HFF-Myc (cell line): ENCODE measurements at regions not wholly inside any gene's neighbourhood (a gene's known extent, or its start where the extent isn't known, plus 50 kb on each side); places are given as distances from the start of the nearest gene placed in this dataset.

Experiments
- DNase-seq: peaks from one replicate; pipeline ENCODE4 v3.0.0-alpha.2; 2011; ENCODE audit warnings: low read depth; ENCODE audit errors: extremely low read depth
- H3K4me3 ChIP-seq: replicated peaks from 2 replicates; pipeline ENCODE4 v1.5.1; 2011; ENCODE audit warnings: low read depth, mild to moderate bottlenecking, control low read depth, low read length
- TF ChIP-seq, protein P1 (sequence below): IDR thresholded peaks from 2 replicates; pipeline ENCODE4 v1.5.1; 2012; ENCODE audit warnings: mild to moderate bottlenecking, low read depth, low read length, control low read depth; ENCODE audit errors: missing control alignments

DNA sequence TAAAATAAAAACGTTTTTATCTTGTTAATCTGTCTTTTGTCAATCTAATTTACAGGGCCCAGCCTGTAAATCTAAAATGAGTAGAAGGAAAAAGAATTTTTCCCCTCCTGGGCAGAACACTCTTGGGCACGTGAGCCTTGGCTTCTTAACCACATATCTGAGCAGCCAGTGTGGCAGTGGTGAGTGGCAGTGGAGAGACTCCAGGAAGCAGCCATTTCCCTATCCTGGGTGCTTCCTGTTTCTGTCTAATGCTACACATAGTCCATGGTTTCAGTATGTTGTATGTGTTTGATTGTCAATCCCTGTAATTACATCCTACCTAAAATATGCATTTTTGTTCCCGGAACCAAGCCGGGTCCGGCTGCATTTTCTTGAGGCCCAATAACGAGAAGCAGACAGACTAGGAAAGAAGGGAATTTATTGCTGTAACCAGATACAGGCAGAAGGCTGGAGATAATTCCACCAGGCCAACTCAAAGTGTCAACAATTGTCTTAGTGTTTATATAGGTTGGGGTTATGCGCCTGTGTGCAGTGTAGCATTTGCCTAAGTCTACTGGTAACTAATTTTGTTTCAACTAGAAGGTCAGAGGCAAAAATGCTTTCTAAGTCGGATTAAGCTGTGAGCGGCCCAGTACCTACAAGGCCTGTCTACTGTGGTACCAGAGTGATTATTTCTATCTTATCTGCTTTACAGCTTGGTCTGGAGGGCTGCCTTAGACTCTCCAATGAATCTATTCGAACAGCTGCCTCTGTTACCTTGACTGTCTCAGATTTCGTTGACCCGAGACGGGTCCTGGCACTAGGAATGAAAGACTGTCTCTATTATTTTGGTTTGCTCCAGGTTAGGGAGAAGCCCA, 82.4 kb upstream of the RESF1 start:
- H3K4me3 ChIP-seq, result no peak overlapping the region
- no peak for DNase-seq
- TF ChIP-seq, protein P1, sequence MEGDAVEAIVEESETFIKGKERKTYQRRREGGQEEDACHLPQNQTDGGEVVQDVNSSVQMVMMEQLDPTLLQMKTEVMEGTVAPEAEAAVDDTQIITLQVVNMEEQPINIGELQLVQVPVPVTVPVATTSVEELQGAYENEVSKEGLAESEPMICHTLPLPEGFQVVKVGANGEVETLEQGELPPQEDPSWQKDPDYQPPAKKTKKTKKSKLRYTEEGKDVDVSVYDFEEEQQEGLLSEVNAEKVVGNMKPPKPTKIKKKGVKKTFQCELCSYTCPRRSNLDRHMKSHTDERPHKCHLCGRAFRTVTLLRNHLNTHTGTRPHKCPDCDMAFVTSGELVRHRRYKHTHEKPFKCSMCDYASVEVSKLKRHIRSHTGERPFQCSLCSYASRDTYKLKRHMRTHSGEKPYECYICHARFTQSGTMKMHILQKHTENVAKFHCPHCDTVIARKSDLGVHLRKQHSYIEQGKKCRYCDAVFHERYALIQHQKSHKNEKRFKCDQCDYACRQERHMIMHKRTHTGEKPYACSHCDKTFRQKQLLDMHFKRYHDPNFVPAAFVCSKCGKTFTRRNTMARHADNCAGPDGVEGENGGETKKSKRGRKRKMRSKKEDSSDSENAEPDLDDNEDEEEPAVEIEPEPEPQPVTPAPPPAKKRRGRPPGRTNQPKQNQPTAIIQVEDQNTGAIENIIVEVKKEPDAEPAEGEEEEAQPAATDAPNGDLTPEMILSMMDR, result no peak

- TF ChIP-seq, protein P1, result no peak
These were observed 83.6 kb upstream of the RESF1 start for GRCh38 chr12:31875609-31875964.

GRCh38 chr12:31874961-31875608, 84.1 kb upstream of the RESF1 start:
- DNase-seq, result peak; percentile 79
- TF ChIP-seq, protein P1, result no peak
- no peak overlapping the region for H3K4me3 ChIP-seq

More at GRCh38 chr12:31875609-31875964, 83.6 kb upstream of the RESF1 start:
- no peak overlapping the region for H3K4me3 ChIP-seq
- DNase-seq, result no peak

DNA sequence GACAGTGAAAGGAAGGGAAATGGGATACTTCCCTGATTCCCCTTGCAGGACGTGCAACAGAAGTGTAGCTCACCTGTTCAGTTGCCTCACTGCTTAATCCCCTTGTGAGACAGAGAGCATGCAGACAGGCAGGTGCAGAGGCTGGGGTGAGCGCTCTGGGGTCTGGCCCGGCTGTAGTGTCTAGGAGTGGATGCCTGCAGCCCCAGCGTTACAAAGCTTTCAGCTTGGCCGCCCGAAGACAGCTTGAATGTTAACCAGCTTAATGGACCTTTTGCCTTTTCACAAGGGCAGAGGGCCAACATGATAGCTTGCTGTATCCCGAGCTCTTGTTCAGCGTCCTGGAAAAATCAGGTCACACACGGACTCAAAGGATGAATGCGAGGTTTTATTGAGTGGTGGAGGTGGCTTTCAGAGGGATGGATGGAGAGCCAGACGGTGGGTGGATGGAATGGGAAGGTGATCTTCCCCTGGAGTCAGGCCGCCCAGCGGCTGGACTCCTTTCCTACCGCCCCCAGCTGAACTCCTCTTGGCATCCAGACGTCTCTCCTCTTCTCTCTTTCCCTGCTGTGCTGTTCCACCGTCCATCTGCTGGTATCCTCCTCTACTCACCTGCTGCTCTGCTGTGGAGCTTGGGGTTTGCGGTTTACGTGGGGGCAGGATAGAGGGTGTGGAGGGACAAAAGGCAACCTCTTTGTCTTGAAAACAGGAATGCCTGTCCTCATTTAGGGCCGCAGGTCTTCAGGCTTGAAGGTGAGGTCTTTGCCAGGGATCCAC, 86.2 kb upstream of the RESF1 start:
- TF ChIP-seq, protein P1, result no peak
- no peak overlapping the region for H3K4me3 ChIP-seq
- no peak for DNase-seq

- no peak for DNase-seq
- TF ChIP-seq, protein P1, result no peak
- H3K4me3 ChIP-seq, result no peak overlapping the region
These were observed 89.2 kb upstream of the RESF1 start for GRCh38 chr12:31869972-31870371.

DNA sequence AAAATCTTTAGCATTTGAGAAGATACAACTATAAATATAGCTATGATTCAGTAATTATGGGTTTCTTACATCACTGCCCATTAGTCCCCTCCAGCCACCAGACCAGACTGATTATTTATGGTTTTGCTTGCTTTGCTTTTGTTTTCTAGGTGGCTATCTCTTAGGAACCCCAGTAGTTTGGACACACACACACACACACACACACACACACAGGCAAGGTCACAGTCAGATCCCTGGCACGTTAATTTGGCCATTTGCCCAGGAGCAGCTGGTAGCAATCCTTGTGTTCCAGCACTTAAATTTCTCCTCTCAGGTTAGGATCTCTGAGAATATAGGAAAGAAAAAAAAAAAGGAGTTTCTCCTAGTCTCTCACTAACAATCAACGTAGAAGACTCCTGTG, 90.2 kb upstream of the RESF1 start:
- DNase-seq, result peak; percentile 41
- TF ChIP-seq, protein P1, result no peak
- no peak overlapping the region for H3K4me3 ChIP-seq
